GM18517 (cell line): ENCODE measurements at regions not wholly inside any gene's neighbourhood (a gene's known extent, or its start where the extent isn't known, plus 50 kb on each side); places are given as distances from the start of the nearest gene placed in this dataset.

Experiments
- ATAC-seq: cut with Tn5 transposase; IDR thresholded peaks from one replicate; pipeline ENCODE4 v1.9.1; 2021; ENCODE audit warnings: mild to moderate bottlenecking, moderate library complexity; ENCODE audit not compliant: unreplicated experiment

- no peak for ATAC-seq
These were observed 52.0 kb downstream of the MAGEF1 start for GRCh38 chr3:184659797-184660301.

- ATAC-seq: no peak
These were observed 53.5 kb downstream of the MAGEF1 start for GRCh38 chr3:184658223-184658928.

- peak; percentile 91 for ATAC-seq
These were observed 54.8 kb downstream of the MAGEF1 start for GRCh38 chr3:184656829-184657681.

GRCh38 chr3:184656458-184656828, 55.4 kb downstream of the MAGEF1 start:
- no peak for ATAC-seq

- ATAC-seq: no peak
These were observed 56.3 kb downstream of the MAGEF1 start for GRCh38 chr3:184655597-184655996.

- ATAC-seq: no peak
These were observed 57.5 kb downstream of the MAGEF1 start for GRCh38 chr3:184654375-184654774.

GRCh38 chr3:184652465-184652864, 59.4 kb downstream of the MAGEF1 start:
- no peak for ATAC-seq

GRCh38 chr3:184651904-184652303, 60.0 kb downstream of the MAGEF1 start:
- no peak for ATAC-seq

- no peak for ATAC-seq
These were observed 63.2 kb downstream of the MAGEF1 start for GRCh38 chr3:184648636-184649035.

GRCh38 chr3:184647405-184647936, 64.4 kb downstream of the MAGEF1 start:
- no peak for ATAC-seq

- ATAC-seq: no peak
These were observed 66.5 kb downstream of the MAGEF1 start for GRCh38 chr3:184645336-184645735.

GRCh38 chr3:184643442-184643841, 68.4 kb downstream of the MAGEF1 start:
- no peak for ATAC-seq

GRCh38 chr3:184642631-184643285, 69.1 kb downstream of the MAGEF1 start:
- no peak for ATAC-seq

- ATAC-seq: no peak
These were observed 70.4 kb downstream of the MAGEF1 start for GRCh38 chr3:184641430-184641829.

- no peak for ATAC-seq
These were observed 72.5 kb downstream of the MAGEF1 start for GRCh38 chr3:184639351-184639750.

GRCh38 chr3:184637705-184638104, 74.2 kb downstream of the MAGEF1 start:
- ATAC-seq: no peak

GRCh38 chr3:184636741-184637316, 75.0 kb downstream of the MAGEF1 start:
- ATAC-seq: no peak

- ATAC-seq: no peak
These were observed 74.2 kb downstream of the EPHB3 start for GRCh38 chr3:184635774-184636173.

GRCh38 chr3:184635126-184635525, 73.5 kb downstream of the EPHB3 start:
- no peak for ATAC-seq

- no peak for ATAC-seq
These were observed 71.6 kb downstream of the EPHB3 start for GRCh38 chr3:184633237-184633579.
